ENCODE measurements at regions not wholly inside any gene's neighbourhood (a gene's known extent, or its start where the extent isn't known, plus 50 kb on each side); places are given as distances from the start of the nearest gene placed in this dataset.

DNA sequence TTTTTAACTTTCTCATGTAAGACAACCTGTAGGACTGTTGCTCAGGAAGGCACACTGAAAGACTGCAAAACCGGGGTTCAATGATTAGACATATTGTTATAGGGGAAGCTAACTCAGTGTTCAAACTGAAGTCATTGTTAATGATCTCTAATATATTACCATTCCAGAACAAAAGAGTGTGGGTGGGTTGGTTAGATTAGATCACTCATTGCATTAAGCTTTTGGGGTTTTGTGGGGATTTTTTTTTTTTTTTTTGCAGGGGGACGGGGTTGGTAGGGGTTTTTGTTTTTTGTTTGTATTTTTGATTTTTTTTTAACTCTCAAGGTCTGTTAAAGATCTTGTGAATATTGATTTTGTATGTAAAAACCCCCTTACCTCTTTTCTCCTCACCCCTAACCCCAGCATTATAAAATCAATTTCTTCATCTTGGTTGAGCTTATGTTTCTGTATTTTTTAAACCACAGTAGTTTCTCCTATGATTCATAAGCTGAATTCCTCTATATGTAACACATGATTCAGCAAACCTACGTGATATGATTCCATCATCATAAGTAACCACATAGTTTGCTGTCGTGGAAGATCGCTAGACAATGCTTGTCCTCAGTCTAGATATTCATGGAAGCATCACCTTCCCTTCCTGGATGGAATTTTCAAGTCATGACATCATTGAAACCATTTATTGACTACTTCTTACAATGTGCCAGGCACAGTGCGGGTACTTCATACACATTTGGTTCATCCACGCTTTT lies 544.1 kb upstream of the MDFIC2 start:
- TF ChIP-seq POLR2AphosphoS5 (IDR thresholded peaks at IDR 0.05; ENCODE audit: low read depth, low read length) (no peak), CTCF (IDR thresholded peaks at IDR 0.05) (no peak), NRF1 (IDR thresholded peaks at IDR 0.05; ENCODE audit: low read depth, low read length) (no peak), ZBTB33 (IDR thresholded peaks at IDR 0.05; ENCODE audit: borderline replicate concordance, low read depth) (no peak), REST (IDR thresholded peaks at IDR 0.05; ENCODE audit: low read depth, low read length) (no peak), RXRA (IDR thresholded peaks at IDR 0.05; ENCODE audit: borderline replicate concordance, low read depth) (no peak), SMC3 (IDR thresholded peaks at IDR 0.05; ENCODE audit: low read depth, low read length) (no peak), EP300 (IDR thresholded peaks at IDR 0.05; ENCODE audit: borderline replicate concordance in 1 of 2, low read depth in 1 of 2, low read length in 1 of 2) (peak in 1 of 2 experiments; percentile 65; a peak in 1 of 4 replicates), PBX3 (IDR thresholded peaks at IDR 0.05) (peak; percentile 50), RAD21 (IDR thresholded peaks at IDR 0.05; ENCODE audit: low read length) (no peak), CHD2 (IDR thresholded peaks at IDR 0.05; ENCODE audit: low read length, partially characterized antibody) (no peak)
